ENCODE measurements at regions not wholly inside any gene's neighbourhood (a gene's known extent, or its start where the extent isn't known, plus 50 kb on each side); places are given as distances from the start of the nearest gene placed in this dataset.

DNA sequence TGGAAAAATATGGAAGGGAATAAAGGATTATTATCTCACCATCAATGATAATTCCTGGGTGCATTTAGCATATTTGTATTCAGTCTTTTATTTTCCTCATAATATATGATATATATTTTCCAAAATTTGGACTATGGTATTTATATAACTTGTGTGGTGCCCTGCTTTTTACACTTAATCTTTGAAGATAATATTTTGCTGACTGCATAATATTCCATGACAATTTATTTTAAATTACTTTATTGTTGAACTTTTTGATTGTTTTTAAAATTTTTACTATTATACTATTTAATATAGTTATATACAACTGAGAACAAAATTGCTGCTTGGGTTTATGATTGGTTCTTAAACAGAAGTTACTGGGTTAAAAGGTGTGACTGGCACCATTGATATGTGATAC, 212.3 kb downstream of the TTC6 start:
- POLR2A ChIA-PET: no interaction called here
- Histone ChIP-seq H3K4me1 (ENCODE audit: control insufficient read depth, insufficient read depth, low read length) (no peaks in the 10 kb centered on the region), H3K4me3 (ENCODE audit: low read depth, low read length) (no peak overlapping the region), H3K36me3 (ENCODE audit: control insufficient read depth in 2 of 2, insufficient read depth in 1 of 2, low read length in 2 of 2) (no peaks in the 10 kb centered on the region), H3K27ac (ENCODE audit: extremely low read depth, low read depth, low read length) (no peak overlapping the region), H3K9me3 (ENCODE audit: control insufficient read depth, insufficient read depth, low read depth, low read length) (no peaks in the 10 kb centered on the region)
- no peak for TF ChIP-seq ZBTB10 (tag by site-specific recombination; IDR thresholded peaks at IDR 0.05)
- TF ChIP-seq, protein P1, sequence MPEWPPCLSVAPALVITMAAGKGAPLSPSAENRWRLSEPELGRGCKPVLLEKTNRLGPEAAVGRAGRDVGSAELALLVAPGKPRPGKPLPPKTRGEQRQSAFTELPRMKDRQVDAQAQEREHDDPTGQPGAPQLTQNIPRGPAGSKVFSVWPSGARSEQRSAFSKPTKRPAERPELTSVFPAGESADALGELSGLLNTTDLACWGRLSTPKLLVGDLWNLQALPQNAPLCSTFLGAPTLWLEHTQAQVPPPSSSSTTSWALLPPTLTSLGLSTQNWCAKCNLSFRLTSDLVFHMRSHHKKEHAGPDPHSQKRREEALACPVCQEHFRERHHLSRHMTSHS (tag by site-specific recombination; IDR thresholded peaks at IDR 0.05): no peak
- no peak for TF ChIP-seq ZNF157 (tag by site-specific recombination; IDR thresholded peaks at IDR 0.05)
- TF ChIP-seq, protein P2, sequence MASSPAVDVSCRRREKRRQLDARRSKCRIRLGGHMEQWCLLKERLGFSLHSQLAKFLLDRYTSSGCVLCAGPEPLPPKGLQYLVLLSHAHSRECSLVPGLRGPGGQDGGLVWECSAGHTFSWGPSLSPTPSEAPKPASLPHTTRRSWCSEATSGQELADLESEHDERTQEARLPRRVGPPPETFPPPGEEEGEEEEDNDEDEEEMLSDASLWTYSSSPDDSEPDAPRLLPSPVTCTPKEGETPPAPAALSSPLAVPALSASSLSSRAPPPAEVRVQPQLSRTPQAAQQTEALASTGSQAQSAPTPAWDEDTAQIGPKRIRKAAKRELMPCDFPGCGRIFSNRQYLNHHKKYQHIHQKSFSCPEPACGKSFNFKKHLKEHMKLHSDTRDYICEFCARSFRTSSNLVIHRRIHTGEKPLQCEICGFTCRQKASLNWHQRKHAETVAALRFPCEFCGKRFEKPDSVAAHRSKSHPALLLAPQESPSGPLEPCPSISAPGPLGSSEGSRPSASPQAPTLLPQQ (tag by site-specific recombination; IDR thresholded peaks at IDR 0.05): no peak
- TF ChIP-seq ZNF324 (tag by site-specific recombination; IDR thresholded peaks at IDR 0.05): no peak
- TF ChIP-seq, protein P3, sequence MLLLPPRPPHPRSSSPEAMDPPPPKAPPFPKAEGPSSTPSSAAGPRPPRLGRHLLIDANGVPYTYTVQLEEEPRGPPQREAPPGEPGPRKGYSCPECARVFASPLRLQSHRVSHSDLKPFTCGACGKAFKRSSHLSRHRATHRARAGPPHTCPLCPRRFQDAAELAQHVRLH (tag by site-specific recombination; IDR thresholded peaks at IDR 0.05): no peak
- no peak for TF ChIP-seq ZNF239 (tag by site-specific recombination; IDR thresholded peaks at IDR 0.05)
- TF ChIP-seq ZNF561 (tag by site-specific recombination; IDR thresholded peaks at IDR 0.05; ENCODE audit: borderline replicate concordance): no peak
- TF ChIP-seq ZNF433 (tag by site-specific recombination; IDR thresholded peaks at IDR 0.05; ENCODE audit: low read depth): no peak
- TF ChIP-seq, protein P4, sequence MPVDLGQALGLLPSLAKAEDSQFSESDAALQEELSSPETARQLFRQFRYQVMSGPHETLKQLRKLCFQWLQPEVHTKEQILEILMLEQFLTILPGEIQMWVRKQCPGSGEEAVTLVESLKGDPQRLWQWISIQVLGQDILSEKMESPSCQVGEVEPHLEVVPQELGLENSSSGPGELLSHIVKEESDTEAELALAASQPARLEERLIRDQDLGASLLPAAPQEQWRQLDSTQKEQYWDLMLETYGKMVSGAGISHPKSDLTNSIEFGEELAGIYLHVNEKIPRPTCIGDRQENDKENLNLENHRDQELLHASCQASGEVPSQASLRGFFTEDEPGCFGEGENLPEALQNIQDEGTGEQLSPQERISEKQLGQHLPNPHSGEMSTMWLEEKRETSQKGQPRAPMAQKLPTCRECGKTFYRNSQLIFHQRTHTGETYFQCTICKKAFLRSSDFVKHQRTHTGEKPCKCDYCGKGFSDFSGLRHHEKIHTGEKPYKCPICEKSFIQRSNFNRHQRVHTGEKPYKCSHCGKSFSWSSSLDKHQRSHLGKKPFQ (tag by site-specific recombination; IDR thresholded peaks at IDR 0.05): no peak
- no peak for TF ChIP-seq SCRT1 (tag by site-specific recombination; IDR thresholded peaks at IDR 0.05; ENCODE audit: borderline replicate concordance)
- no peak for TF ChIP-seq ZFP3 (tag by site-specific recombination; IDR thresholded peaks at IDR 0.05; ENCODE audit: low read depth)
- TF ChIP-seq, protein P5, sequence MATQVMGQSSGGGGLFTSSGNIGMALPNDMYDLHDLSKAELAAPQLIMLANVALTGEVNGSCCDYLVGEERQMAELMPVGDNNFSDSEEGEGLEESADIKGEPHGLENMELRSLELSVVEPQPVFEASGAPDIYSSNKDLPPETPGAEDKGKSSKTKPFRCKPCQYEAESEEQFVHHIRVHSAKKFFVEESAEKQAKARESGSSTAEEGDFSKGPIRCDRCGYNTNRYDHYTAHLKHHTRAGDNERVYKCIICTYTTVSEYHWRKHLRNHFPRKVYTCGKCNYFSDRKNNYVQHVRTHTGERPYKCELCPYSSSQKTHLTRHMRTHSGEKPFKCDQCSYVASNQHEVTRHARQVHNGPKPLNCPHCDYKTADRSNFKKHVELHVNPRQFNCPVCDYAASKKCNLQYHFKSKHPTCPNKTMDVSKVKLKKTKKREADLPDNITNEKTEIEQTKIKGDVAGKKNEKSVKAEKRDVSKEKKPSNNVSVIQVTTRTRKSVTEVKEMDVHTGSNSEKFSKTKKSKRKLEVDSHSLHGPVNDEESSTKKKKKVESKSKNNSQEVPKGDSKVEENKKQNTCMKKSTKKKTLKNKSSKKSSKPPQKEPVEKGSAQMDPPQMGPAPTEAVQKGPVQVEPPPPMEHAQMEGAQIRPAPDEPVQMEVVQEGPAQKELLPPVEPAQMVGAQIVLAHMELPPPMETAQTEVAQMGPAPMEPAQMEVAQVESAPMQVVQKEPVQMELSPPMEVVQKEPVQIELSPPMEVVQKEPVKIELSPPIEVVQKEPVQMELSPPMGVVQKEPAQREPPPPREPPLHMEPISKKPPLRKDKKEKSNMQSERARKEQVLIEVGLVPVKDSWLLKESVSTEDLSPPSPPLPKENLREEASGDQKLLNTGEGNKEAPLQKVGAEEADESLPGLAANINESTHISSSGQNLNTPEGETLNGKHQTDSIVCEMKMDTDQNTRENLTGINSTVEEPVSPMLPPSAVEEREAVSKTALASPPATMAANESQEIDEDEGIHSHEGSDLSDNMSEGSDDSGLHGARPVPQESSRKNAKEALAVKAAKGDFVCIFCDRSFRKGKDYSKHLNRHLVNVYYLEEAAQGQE (tag by site-specific recombination; IDR thresholded peaks at IDR 0.05): no peak
- TF ChIP-seq ZNF10 (tag by site-specific recombination; IDR thresholded peaks at IDR 0.05): no peak
- no peak for TF ChIP-seq ZNF335 (tag by site-specific recombination; conservative IDR thresholded peaks at IDR 0.05)
- no peak for TF ChIP-seq ZNF610 (tag by site-specific recombination; IDR thresholded peaks at IDR 0.05; ENCODE audit: borderline replicate concordance)
- CTCF ChIA-PET: no interaction called here
